GM19328 (cell line): ENCODE measurements at regions not wholly inside any gene's neighbourhood (a gene's known extent, or its start where the extent isn't known, plus 50 kb on each side); places are given as distances from the start of the nearest gene placed in this dataset.

ENCODE experiments used
- ATAC-seq: cut with Tn5 transposase; IDR thresholded peaks from one replicate; pipeline ENCODE4 v1.9.1; 2021; ENCODE audit warnings: mild to moderate bottlenecking, moderate library complexity; ENCODE audit not compliant: unreplicated experiment

GRCh38 chr1:184215274-184215925 lies 163.9 kb downstream of the TSEN15 start:
- no peak for ATAC-seq

- no peak for ATAC-seq
Observed at GRCh38 chr1:184218458-184219075, 167.0 kb downstream of the TSEN15 start.

GRCh38 chr1:184219414-184219813 lies 167.4 kb upstream of the C1orf21 start:
- no peak for ATAC-seq

- no peak for ATAC-seq
Observed at GRCh38 chr1:184219883-184220282, 166.9 kb upstream of the C1orf21 start.

- no peak for ATAC-seq
Observed at GRCh38 chr1:184221087-184221486, 165.7 kb upstream of the C1orf21 start.

- ATAC-seq = no peak
Observed at GRCh38 chr1:184222652-184223052, 164.2 kb upstream of the C1orf21 start.

GRCh38 chr1:184223216-184223615 lies 163.6 kb upstream of the C1orf21 start:
- no peak for ATAC-seq

- ATAC-seq = no peak
Observed at GRCh38 chr1:184225283-184226099, 161.3 kb upstream of the C1orf21 start.

GRCh38 chr1:184226100-184226487 lies 160.7 kb upstream of the C1orf21 start:
- ATAC-seq = no peak

- no peak for ATAC-seq
Observed at GRCh38 chr1:184228558-184228957, 158.3 kb upstream of the C1orf21 start.

GRCh38 chr1:184237588-184237987 lies 149.2 kb upstream of the C1orf21 start:
- ATAC-seq = no peak

- ATAC-seq = no peak
Observed at GRCh38 chr1:184241446-184241845, 145.4 kb upstream of the C1orf21 start.

GRCh38 chr1:184242507-184242943 lies 144.3 kb upstream of the C1orf21 start:
- no peak for ATAC-seq

GRCh38 chr1:184244962-184245361 lies 141.9 kb upstream of the C1orf21 start:
- ATAC-seq = no peak

- no peak for ATAC-seq
Observed at GRCh38 chr1:184247671-184248070, 139.2 kb upstream of the C1orf21 start.

- no peak for ATAC-seq
Observed at GRCh38 chr1:184253921-184254320, 132.9 kb upstream of the C1orf21 start.

- no peak for ATAC-seq
Observed at GRCh38 chr1:184254849-184255248, 132.0 kb upstream of the C1orf21 start.

GRCh38 chr1:184255560-184255959 lies 131.3 kb upstream of the C1orf21 start:
- ATAC-seq = no peak

GRCh38 chr1:184257873-184258272 lies 129.0 kb upstream of the C1orf21 start:
- no peak for ATAC-seq

- ATAC-seq = no peak
Observed at GRCh38 chr1:184258525-184258924, 128.3 kb upstream of the C1orf21 start.

- no peak for ATAC-seq
Observed at GRCh38 chr1:184260382-184260781, 126.4 kb upstream of the C1orf21 start.

GRCh38 chr1:184262109-184262508 lies 124.7 kb upstream of the C1orf21 start:
- no peak for ATAC-seq
